Bronchial epithelial cell (primary cell): ENCODE measurements at regions not wholly inside any gene's neighbourhood (a gene's known extent, or its start where the extent isn't known, plus 50 kb on each side); places are given as distances from the start of the nearest gene placed in this dataset.

ENCODE experiments used
- DNase-seq: peaks from one replicate; pipeline ENCODE4 v3.0.0-alpha.2; 2010; ENCODE audit warnings: low read depth
- FAIRE-seq: peaks from 2 replicates; lab custom pipeline; 2011; peaks lifted over from hg19 to GRCh38; lab: Jason Lieb, UNC
- H3K27me3 ChIP-seq: 2 replicates; pipeline ENCODE4 v1.5.1; 2011; ENCODE audit warnings: low read length; ENCODE audit not compliant: control insufficient read depth, insufficient read depth
- H3K36me3 ChIP-seq: 2 replicates; pipeline ENCODE4 v1.5.1; 2011; ENCODE audit warnings: low read length; ENCODE audit not compliant: control insufficient read depth, insufficient read depth
- H3K4me3 ChIP-seq: 2 replicates; pipeline ENCODE4 v1.5.1; 2011; ENCODE audit warnings: mild to moderate bottlenecking, low read depth, low read length, control low read depth
- CTCF ChIP-seq: IDR thresholded peaks from 2 replicates; pipeline ENCODE4 v1.5.1; 2011; ENCODE audit warnings: mild to moderate bottlenecking, moderate library complexity, low read length, control low read depth, inconsistent platforms; ENCODE audit not compliant: insufficient read depth, severe bottlenecking

DNA sequence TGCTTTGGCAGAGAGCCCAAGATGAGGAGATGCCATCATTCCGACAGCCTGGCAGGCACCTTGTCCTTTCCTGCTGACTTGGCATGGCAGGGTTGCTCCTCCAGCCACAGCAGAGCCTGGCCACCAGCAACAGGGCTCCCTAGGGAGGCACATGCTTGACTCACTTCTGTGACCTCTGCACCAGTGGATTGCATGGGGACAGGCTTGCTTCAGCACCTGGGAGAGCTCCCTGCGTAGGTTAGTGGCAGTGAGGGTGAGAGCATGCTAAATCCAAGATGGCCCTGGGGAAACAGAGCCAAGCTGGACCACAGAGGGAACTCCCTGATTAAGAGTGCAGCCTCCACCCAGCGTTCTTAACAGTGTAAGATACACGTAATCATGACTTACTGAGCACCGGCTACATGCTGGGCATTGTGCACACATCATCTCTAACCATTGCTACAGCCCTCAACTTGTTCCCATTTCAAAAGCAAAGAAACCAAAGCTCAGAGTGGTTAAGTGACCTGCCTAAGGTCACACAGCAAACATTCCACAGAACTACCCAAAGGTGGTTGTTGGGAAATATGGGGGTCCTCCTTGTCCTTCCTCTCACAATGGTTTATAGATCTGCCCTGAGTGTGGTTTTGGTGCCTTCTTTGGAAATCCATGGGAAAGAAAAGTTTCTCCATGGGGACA, 116.6 kb upstream of the UQCRFS1 start:
- no peak for FAIRE-seq
- no peak for TF ChIP-seq CTCF
- Histone ChIP-seq H3K27me3 (no peaks in the 10 kb centered on the region), H3K4me3 (no peak overlapping the region), H3K36me3 (no peaks in the 10 kb centered on the region)
- no peak for DNase-seq

GRCh38 chr19:29336425-29336824, 123.5 kb upstream of the UQCRFS1 start:
- H3K27me3 ChIP-seq, result no peaks in the 10 kb centered on the region
- DNase-seq (no peak), FAIRE-seq (no peak)
- no peak for TF ChIP-seq CTCF
- no peaks in the 10 kb centered on the region for H3K36me3 ChIP-seq
- no peak overlapping the region for H3K4me3 ChIP-seq

- DNase-seq (no peak), FAIRE-seq (no peak)
- TF ChIP-seq CTCF, result no peak
- Histone ChIP-seq H3K27me3 (no peaks in the 10 kb centered on the region), H3K36me3 (no peaks in the 10 kb centered on the region), H3K4me3 (no peak overlapping the region)
These were observed 124.1 kb upstream of the UQCRFS1 start for GRCh38 chr19:29337029-29337428.

DNA sequence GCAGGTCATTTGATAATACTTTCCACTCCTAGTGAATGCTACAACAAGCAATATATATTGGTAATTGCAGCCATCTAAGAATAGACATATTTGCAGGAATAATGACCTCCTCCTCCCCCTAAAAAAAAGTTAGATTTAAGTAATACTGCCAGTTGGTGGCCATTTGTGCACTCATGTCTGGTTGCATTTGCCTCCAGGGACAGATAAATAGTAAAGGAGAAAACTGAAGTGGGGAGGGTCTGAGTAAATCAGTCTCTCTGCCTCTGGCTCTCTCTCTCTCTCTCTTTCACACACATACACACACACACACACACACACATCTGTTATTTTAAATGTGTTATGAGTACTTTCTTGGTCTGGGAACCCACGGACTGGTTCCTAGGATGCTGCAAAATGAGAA, 125.5 kb upstream of the UQCRFS1 start:
- no peak for FAIRE-seq
- no peak for TF ChIP-seq CTCF
- DNase-seq, result no peak

GRCh38 chr19:29342721-29343120, 129.8 kb upstream of the UQCRFS1 start:
- no peak for FAIRE-seq
- Histone ChIP-seq H3K36me3 (no peaks in the 10 kb centered on the region), H3K27me3 (no peaks in the 10 kb centered on the region), H3K4me3 (no peak overlapping the region)
- TF ChIP-seq CTCF, result no peak
- no peak for DNase-seq

More for the DNA sequence above, 125.5 kb upstream of the UQCRFS1 start:
- no peaks in the 10 kb centered on the region for H3K36me3 ChIP-seq
- no peaks in the 10 kb centered on the region for H3K27me3 ChIP-seq
- no peak overlapping the region for H3K4me3 ChIP-seq

GRCh38 chr19:29364224-29364726, 151.3 kb upstream of the UQCRFS1 start:
- Histone ChIP-seq H3K4me3 (no peak overlapping the region), H3K27me3 (no peaks in the 10 kb centered on the region), H3K36me3 (no peaks in the 10 kb centered on the region)
- no peak for FAIRE-seq
- DNase-seq, result no peak
- TF ChIP-seq CTCF, result no peak
